ENCODE measurements at regions not wholly inside any gene's neighbourhood (a gene's known extent, or its start where the extent isn't known, plus 50 kb on each side); places are given as distances from the start of the nearest gene placed in this dataset.

GRCh38 chr5:57692582-57693487 is 210.2 kb upstream of the ACTBL2 start:
- H3K4me3 ChIP-seq (ENCODE audit: low read depth, low read length) = no peak overlapping the region
- DNase-seq (ENCODE audit: low read depth) = peak; percentile 65
- TF ChIP-seq POLR2A (IDR thresholded peaks at IDR 0.05; ENCODE audit: extremely low read depth, insufficient read length) (no peak), MAX (IDR thresholded peaks at IDR 0.05; ENCODE audit: low read depth, low read length) (no peak; the same call in 1 of the 2 replicates), MYC (IDR thresholded peaks at IDR 0.05; ENCODE audit: low read depth, low read length) (no peak)
- TF ChIP-seq, protein P1, sequence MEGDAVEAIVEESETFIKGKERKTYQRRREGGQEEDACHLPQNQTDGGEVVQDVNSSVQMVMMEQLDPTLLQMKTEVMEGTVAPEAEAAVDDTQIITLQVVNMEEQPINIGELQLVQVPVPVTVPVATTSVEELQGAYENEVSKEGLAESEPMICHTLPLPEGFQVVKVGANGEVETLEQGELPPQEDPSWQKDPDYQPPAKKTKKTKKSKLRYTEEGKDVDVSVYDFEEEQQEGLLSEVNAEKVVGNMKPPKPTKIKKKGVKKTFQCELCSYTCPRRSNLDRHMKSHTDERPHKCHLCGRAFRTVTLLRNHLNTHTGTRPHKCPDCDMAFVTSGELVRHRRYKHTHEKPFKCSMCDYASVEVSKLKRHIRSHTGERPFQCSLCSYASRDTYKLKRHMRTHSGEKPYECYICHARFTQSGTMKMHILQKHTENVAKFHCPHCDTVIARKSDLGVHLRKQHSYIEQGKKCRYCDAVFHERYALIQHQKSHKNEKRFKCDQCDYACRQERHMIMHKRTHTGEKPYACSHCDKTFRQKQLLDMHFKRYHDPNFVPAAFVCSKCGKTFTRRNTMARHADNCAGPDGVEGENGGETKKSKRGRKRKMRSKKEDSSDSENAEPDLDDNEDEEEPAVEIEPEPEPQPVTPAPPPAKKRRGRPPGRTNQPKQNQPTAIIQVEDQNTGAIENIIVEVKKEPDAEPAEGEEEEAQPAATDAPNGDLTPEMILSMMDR (IDR thresholded peaks at IDR 0.05; ENCODE audit: low read depth, low read length) = no peak

- no peak overlapping the region for H3K4me3 ChIP-seq (ENCODE audit: low read depth, low read length)
- TF ChIP-seq, protein P1 (IDR thresholded peaks at IDR 0.05; ENCODE audit: low read depth, low read length) = no peak
- TF ChIP-seq MAX (IDR thresholded peaks at IDR 0.05; ENCODE audit: low read depth, low read length) = no peak
- TF ChIP-seq POLR2A (IDR thresholded peaks at IDR 0.05; ENCODE audit: extremely low read depth, insufficient read length) = no peak
- no peak for TF ChIP-seq MYC (IDR thresholded peaks at IDR 0.05; ENCODE audit: low read depth, low read length)
- DNase-seq (ENCODE audit: low read depth) = no peak
These were observed 208.1 kb upstream of the ACTBL2 start for GRCh38 chr5:57690724-57691123.

DNA sequence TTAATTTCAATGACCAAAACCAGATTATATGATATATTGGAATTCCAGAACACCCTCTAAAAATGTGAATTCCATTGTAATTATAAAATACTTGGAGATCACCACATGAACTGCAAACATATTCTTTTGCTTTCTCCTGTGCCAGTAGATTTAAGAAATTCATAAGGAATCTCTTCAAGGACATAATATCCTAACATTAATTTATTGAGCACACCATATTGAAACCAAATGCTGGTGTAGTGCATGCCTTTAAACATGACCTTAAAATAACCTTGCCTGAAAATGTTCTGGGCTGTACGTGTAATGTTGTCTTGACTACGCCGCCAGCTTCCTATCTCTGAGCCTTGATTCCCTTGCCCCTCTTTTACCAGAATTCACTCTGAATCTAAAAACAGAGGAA is 205.0 kb upstream of the ACTBL2 start:
- DNase-seq (ENCODE audit: low read depth) = no peak
- H3K4me3 ChIP-seq (ENCODE audit: low read depth, low read length) = no peak overlapping the region
- TF ChIP-seq POLR2A (IDR thresholded peaks at IDR 0.05; ENCODE audit: extremely low read depth, insufficient read length) (no peak), MYC (IDR thresholded peaks at IDR 0.05; ENCODE audit: low read depth, low read length) (no peak), MAX (IDR thresholded peaks at IDR 0.05; ENCODE audit: low read depth, low read length) (no peak)
- TF ChIP-seq, protein P1 (IDR thresholded peaks at IDR 0.05; ENCODE audit: low read depth, low read length) = no peak

GRCh38 chr5:57685516-57686255 is 203.1 kb upstream of the ACTBL2 start:
- H3K4me3 ChIP-seq (ENCODE audit: low read depth, low read length) = no peak overlapping the region
- TF ChIP-seq, protein P1 (IDR thresholded peaks at IDR 0.05; ENCODE audit: low read depth, low read length) = no peak
- TF ChIP-seq MAX (IDR thresholded peaks at IDR 0.05; ENCODE audit: low read depth, low read length) (no peak), MYC (IDR thresholded peaks at IDR 0.05; ENCODE audit: low read depth, low read length) (no peak), POLR2A (IDR thresholded peaks at IDR 0.05; ENCODE audit: extremely low read depth, insufficient read length) (no peak)
- DNase-seq (ENCODE audit: low read depth) = no peak

DNA sequence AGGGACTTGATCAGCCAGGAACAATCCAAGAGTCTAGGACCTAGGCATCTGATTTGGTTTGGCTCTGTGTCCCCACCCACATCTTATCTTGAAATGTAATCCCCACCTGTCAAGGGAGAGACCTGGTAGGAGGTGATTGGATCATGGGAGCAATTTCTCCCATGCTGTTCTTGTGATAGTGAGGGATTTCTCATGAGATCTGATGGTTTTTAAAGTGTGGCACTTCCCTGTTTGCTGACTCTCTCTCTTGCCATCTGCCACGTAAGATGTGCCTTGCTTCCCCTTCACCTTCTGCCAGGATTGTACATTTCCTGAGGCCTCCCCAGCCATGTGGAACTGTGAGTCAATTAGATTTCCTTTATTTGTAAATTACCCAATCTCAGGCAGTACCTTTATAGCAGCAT is 201.7 kb upstream of the ACTBL2 start:
- H3K4me3 ChIP-seq (ENCODE audit: low read depth, low read length) = no peak overlapping the region
- TF ChIP-seq POLR2A (IDR thresholded peaks at IDR 0.05; ENCODE audit: extremely low read depth, insufficient read length) = no peak
- no peak for DNase-seq (ENCODE audit: low read depth)

DNA sequence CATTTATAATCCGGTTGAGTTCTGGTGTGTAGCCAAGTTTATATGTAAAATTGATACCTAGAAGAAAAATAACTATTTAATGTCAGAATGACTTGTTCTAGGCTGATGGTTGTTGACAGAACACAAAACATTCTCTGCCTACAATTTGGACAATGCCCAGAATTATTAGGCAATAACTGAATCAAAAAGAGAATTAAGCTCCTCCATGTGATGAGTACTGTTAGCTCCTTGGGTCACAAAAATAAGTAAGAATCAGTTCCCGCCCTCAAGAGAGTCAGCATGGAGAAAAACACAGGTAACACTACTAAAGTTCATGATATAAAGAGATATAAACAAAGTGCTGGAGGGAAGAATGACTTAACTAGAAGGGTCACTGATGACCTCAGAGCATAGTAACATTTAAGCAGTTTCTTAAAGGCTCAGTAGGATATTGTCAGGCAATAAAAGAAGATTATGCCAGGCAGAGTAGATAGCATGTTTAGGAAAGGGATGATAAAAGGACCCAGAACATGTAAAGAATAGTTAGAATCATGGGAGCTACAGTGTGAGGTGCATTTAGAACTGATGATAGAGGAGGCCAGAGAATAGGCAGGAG is 200.5 kb upstream of the ACTBL2 start:
- TF ChIP-seq MAX (IDR thresholded peaks at IDR 0.05; ENCODE audit: low read depth, low read length) = no peak
- TF ChIP-seq, protein P1 (IDR thresholded peaks at IDR 0.05; ENCODE audit: low read depth, low read length) = no peak
- TF ChIP-seq MYC (IDR thresholded peaks at IDR 0.05; ENCODE audit: low read depth, low read length) = no peak
- TF ChIP-seq POLR2A (IDR thresholded peaks at IDR 0.05; ENCODE audit: extremely low read depth, insufficient read length) = no peak

More for the DNA sequence above, 200.5 kb upstream of the ACTBL2 start:
- H3K4me3 ChIP-seq (ENCODE audit: low read depth, low read length) = no peak overlapping the region
- no peak for DNase-seq (ENCODE audit: low read depth)
